Choroid plexus epithelial cell (primary cell): ENCODE measurements at regions not wholly inside any gene's neighbourhood (a gene's known extent, or its start where the extent isn't known, plus 50 kb on each side); places are given as distances from the start of the nearest gene placed in this dataset.

Experiments
- DNase-seq: peaks from one replicate; pipeline ENCODE4 v3.0.0-alpha.2; 2010; ENCODE audit warnings: low read depth
- H3K4me3 ChIP-seq: 2 replicates; pipeline ENCODE4 v1.5.1; 2011; ENCODE audit warnings: low read depth, mild to moderate bottlenecking, control low read depth, low read length, moderate library complexity
- TF ChIP-seq, protein P1 (sequence below): conservative IDR thresholded peaks from 2 replicates; pipeline ENCODE4 v1.5.1; 2011; ENCODE audit warnings: low read depth, mild to moderate bottlenecking, control low read depth, inconsistent platforms, low read length, moderate library complexity

DNA sequence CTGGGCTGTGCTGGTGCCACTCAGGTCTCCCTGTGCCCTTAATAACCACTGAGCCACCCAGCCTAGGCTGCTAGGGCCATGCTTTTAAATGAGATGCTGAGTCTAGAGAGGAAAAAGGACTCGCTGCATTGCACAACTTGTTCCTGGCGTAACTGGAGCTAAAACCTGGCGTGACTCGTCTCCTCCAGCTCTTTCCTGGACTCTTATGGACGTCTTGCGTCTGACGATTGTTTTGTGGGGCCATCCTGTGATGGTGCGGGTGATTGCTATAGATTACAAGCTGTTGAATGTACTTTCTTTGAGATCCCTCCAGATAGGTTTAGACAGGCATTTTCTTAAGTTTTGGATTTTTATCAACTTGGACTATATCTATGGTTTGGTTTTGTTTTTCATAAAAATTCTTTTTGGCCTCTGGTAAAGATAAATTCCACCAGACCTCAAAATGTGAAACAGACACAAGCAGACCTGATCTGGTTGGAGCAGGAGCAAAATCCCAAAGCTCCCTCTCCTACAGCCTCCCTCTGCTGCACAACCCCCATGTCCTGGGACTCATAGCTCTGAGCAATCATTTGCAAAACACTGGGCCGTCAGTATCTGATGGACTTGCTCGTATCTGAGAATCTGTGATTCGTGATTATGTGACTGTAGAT, 230.3 kb downstream of the ARHGAP12 start:
- DNase-seq, result peak; percentile 93
- TF ChIP-seq, protein P1, sequence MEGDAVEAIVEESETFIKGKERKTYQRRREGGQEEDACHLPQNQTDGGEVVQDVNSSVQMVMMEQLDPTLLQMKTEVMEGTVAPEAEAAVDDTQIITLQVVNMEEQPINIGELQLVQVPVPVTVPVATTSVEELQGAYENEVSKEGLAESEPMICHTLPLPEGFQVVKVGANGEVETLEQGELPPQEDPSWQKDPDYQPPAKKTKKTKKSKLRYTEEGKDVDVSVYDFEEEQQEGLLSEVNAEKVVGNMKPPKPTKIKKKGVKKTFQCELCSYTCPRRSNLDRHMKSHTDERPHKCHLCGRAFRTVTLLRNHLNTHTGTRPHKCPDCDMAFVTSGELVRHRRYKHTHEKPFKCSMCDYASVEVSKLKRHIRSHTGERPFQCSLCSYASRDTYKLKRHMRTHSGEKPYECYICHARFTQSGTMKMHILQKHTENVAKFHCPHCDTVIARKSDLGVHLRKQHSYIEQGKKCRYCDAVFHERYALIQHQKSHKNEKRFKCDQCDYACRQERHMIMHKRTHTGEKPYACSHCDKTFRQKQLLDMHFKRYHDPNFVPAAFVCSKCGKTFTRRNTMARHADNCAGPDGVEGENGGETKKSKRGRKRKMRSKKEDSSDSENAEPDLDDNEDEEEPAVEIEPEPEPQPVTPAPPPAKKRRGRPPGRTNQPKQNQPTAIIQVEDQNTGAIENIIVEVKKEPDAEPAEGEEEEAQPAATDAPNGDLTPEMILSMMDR, result peak; percentile 6
- peak overlapping the region; percentile 33 for H3K4me3 ChIP-seq

GRCh38 chr10:31697271-31698180, 231.1 kb downstream of the ARHGAP12 start:
- TF ChIP-seq, protein P1, result no peak
- DNase-seq, result peak; percentile 79
- H3K4me3 ChIP-seq, result peak overlapping the region; percentile 33

GRCh38 chr10:31694929-31695837, 233.4 kb downstream of the ARHGAP12 start:
- no peak for DNase-seq
- no peak overlapping the region for H3K4me3 ChIP-seq
- TF ChIP-seq, protein P1, result no peak

DNA sequence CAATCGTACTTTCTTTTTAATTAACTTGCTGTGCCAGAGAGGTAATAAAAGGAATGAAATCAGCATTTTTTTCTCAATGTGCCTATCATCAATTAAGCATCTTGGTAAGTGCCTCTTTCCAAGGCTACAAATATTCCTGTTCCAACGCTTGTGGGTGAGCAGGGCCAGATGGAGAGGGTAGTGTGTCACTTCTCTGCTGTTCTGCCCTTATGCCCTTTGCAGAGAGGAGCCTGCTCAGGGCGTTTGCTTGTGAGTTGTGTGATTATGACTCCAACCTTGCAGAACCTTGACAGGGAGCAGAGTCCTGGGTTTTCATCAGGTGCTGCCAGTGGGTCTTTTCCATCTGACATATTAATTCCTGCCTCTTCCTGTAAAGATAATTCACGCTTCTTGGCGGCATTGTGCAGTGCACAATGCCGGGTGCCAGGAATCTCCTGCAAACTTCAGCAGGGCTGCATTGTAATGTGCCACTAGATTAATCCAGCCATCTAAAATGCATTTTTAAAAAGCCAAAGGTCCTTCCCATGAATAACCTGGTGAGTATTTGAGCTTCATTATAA, 234.4 kb downstream of the ARHGAP12 start:
- H3K4me3 ChIP-seq, result no peak overlapping the region
- TF ChIP-seq, protein P1, result no peak
- DNase-seq, result no peak

GRCh38 chr10:31693491-31693890, 235.1 kb downstream of the ARHGAP12 start:
- no peak for DNase-seq
- TF ChIP-seq, protein P1, result no peak
- H3K4me3 ChIP-seq, result no peak overlapping the region

- DNase-seq, result no peak
- TF ChIP-seq, protein P1, result no peak
- H3K4me3 ChIP-seq, result no peak overlapping the region
Measured at GRCh38 chr10:31689233-31689632, 239.4 kb downstream of the ARHGAP12 start.
